GM12873 (cell line): ENCODE measurements at regions not wholly inside any gene's neighbourhood (a gene's known extent, or its start where the extent isn't known, plus 50 kb on each side); places are given as distances from the start of the nearest gene placed in this dataset.

Source experiments
- CTCF ChIP-seq: IDR thresholded peaks from 2 replicates; pipeline ENCODE4 v1.5.1; 2012; ENCODE audit warnings: low read depth, mild to moderate bottlenecking, moderate library complexity, low read length, control low read depth; ENCODE audit not compliant: insufficient read depth; ENCODE audit errors: missing control alignments

- no peak for TF ChIP-seq CTCF
Measured at GRCh38 chr3:55124371-55124770, 196.5 kb upstream of the LRTM1 start.
